Panc1 (cell line): ENCODE measurements at regions not wholly inside any gene's neighbourhood (a gene's known extent, or its start where the extent isn't known, plus 50 kb on each side); places are given as distances from the start of the nearest gene placed in this dataset.

Source experiments
- ATAC-seq: fragments of 200-7000 bp; cut with Tn5 transposase; 2 replicates; pipeline ENCODE4 v1.9.1; 2020; ENCODE audit warnings: mild to moderate bottlenecking, moderate library complexity
- BruUV-seq: library from RNA; stranded (reverse); fragments of 400-500 nt; replicated peaks from 2 replicates; lab custom pipeline; 2021; lab: Mats Ljungman, UMichigan
- CTCF ChIA-PET: fragments of 300-600 bp; sonication (Branson Sonifier 250); formaldehyde crosslinking; loops from one replicate; lab custom pipeline; 2022; ENCODE audit warnings: antibody characterized with exemption; lab: Charles Lee
- POLR2A ChIA-PET: fragments of 300-600 bp; sonication (Branson Sonifier 250); formaldehyde crosslinking; loops from one replicate; lab custom pipeline; 2022; ENCODE audit warnings: antibody characterized with exemption; lab: Charles Lee
- DNase-seq: peaks from one replicate; pipeline ENCODE4 v3.0.0-alpha.2; 2010; ENCODE audit warnings: low read depth, low spot score
- H3K27ac ChIP-seq: 2 replicates; pipeline ENCODE4 v1.5.1; 2011; ENCODE audit warnings: mild to moderate bottlenecking, low read length, inconsistent platforms
- H3K27me3 ChIP-seq: fragments of 200-500 bp; sonication (Bioruptor generic); 2 replicates; pipeline ENCODE4 v1.6.0; 2014; ENCODE audit warnings: low read length, inconsistent platforms; ENCODE audit not compliant: control insufficient read depth, insufficient read depth
- H3K36me3 ChIP-seq: fragments of 200-500 bp; sonication (Bioruptor generic); 2 replicates; pipeline ENCODE4 v1.5.1; 2014; ENCODE audit warnings: inconsistent platforms, mild to moderate bottlenecking, low read length, moderate library complexity; ENCODE audit not compliant: control insufficient read depth, insufficient read depth
- H3K4me1 ChIP-seq: 2 replicates; pipeline ENCODE4 v1.5.1; 2011; ENCODE audit warnings: inconsistent platforms, mild to moderate bottlenecking, low read length, moderate library complexity; ENCODE audit not compliant: control insufficient read depth, insufficient read depth
- H3K4me3 ChIP-seq, 2 experiments: 2 replicates each; pipeline ENCODE4 v1.5.1; 2011 to 2012; ENCODE audit warnings: low read depth in 2 of 2, low read length in 2 of 2, mild to moderate bottlenecking in 2 of 2, inconsistent platforms in 1 of 2, moderate library complexity in 1 of 2
- H3K9me3 ChIP-seq: fragments of 200-500 bp; sonication (Bioruptor generic); 2 replicates; pipeline ENCODE4 v1.5.1; 2014; ENCODE audit warnings: low read depth, mild to moderate bottlenecking, inconsistent platforms, low read length, moderate library complexity; ENCODE audit not compliant: control insufficient read depth, insufficient read depth
- POLR2AphosphoS5 ChIP-seq: IDR thresholded peaks from 2 replicates; pipeline ENCODE4 v1.6.1; 2012; ENCODE audit warnings: mild to moderate bottlenecking, low read depth, low read length, moderate library complexity
- SIN3A ChIP-seq: IDR thresholded peaks from 2 replicates; pipeline ENCODE4 v1.6.1; 2012; ENCODE audit warnings: low read depth, mild to moderate bottlenecking, low read length, moderate library complexity, borderline replicate concordance; ENCODE audit not compliant: insufficient read depth
- TCF7L2 ChIP-seq: IDR thresholded peaks from 2 replicates; pipeline ENCODE4 v1.6.1; 2011; ENCODE audit warnings: mild to moderate bottlenecking, low read depth, low read length, inconsistent platforms
- in situ Hi-C: cut with HindIII; loops from 2 replicates; pipeline ENCODE4 v1.10.0; 2016; ENCODE audit warnings: low sequenced_read_pairs, low pct_unique_long_range_greater_than_20kb
- intact Hi-C: fragments of 100-400 bp; cut with micrococcal nuclease; formaldehyde crosslinking; loops from one replicate; pipeline ENCODE4 v1.10.0; 2022; ENCODE audit not compliant: unreplicated experiment
- TF ChIP-seq, protein P1 (sequence below): fragments of 450-650 bp; IDR thresholded peaks from 2 replicates; pipeline ENCODE4 v1.5.1; 2017; ENCODE audit warnings: mild to moderate bottlenecking
- TF ChIP-seq, protein P2 (sequence below), 2 experiments: IDR thresholded peaks; 2 replicates each; pipeline ENCODE4 v1.6.1; 2011 to 2012; ENCODE audit warnings: low read depth in 2 of 2, control low read depth in 1 of 2, low read length in 1 of 2, mild to moderate bottlenecking in 1 of 2, moderate library complexity in 1 of 2; ENCODE audit not compliant: insufficient read depth in 1 of 2

DNA sequence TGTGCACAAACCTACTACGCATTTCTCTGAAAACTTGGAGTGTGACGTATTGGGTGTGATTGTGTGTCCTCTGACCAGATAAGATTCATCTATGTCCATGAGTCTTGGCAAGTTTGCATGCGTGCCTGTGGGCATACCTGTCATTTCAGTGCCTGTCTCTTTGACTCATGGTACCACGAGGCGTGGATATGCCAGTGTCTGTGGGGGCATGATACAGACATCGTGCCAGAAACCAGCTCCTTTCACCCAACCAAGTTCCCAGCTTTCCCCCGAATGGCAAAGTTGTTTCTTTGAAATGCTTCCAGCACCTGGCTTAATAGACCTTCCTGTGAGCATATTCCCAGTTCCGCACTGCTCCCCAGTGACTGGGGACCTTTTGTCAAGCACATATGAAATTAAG, 241.9 kb upstream of the MVB12B start:
- ATAC-seq = no peak
- TF ChIP-seq, protein P1, sequence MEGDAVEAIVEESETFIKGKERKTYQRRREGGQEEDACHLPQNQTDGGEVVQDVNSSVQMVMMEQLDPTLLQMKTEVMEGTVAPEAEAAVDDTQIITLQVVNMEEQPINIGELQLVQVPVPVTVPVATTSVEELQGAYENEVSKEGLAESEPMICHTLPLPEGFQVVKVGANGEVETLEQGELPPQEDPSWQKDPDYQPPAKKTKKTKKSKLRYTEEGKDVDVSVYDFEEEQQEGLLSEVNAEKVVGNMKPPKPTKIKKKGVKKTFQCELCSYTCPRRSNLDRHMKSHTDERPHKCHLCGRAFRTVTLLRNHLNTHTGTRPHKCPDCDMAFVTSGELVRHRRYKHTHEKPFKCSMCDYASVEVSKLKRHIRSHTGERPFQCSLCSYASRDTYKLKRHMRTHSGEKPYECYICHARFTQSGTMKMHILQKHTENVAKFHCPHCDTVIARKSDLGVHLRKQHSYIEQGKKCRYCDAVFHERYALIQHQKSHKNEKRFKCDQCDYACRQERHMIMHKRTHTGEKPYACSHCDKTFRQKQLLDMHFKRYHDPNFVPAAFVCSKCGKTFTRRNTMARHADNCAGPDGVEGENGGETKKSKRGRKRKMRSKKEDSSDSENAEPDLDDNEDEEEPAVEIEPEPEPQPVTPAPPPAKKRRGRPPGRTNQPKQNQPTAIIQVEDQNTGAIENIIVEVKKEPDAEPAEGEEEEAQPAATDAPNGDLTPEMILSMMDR = no peak
- TF ChIP-seq, protein P2, sequence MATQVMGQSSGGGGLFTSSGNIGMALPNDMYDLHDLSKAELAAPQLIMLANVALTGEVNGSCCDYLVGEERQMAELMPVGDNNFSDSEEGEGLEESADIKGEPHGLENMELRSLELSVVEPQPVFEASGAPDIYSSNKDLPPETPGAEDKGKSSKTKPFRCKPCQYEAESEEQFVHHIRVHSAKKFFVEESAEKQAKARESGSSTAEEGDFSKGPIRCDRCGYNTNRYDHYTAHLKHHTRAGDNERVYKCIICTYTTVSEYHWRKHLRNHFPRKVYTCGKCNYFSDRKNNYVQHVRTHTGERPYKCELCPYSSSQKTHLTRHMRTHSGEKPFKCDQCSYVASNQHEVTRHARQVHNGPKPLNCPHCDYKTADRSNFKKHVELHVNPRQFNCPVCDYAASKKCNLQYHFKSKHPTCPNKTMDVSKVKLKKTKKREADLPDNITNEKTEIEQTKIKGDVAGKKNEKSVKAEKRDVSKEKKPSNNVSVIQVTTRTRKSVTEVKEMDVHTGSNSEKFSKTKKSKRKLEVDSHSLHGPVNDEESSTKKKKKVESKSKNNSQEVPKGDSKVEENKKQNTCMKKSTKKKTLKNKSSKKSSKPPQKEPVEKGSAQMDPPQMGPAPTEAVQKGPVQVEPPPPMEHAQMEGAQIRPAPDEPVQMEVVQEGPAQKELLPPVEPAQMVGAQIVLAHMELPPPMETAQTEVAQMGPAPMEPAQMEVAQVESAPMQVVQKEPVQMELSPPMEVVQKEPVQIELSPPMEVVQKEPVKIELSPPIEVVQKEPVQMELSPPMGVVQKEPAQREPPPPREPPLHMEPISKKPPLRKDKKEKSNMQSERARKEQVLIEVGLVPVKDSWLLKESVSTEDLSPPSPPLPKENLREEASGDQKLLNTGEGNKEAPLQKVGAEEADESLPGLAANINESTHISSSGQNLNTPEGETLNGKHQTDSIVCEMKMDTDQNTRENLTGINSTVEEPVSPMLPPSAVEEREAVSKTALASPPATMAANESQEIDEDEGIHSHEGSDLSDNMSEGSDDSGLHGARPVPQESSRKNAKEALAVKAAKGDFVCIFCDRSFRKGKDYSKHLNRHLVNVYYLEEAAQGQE (IDR thresholded peaks at IDR 0.05; ENCODE audit: insufficient read depth in 1 of 2, low read depth in 2 of 2, low read length in 1 of 2) = no peak
- TF ChIP-seq POLR2AphosphoS5 (no peak), TCF7L2 (no peak), SIN3A (no peak)
- H3K27me3 ChIP-seq = no peaks in the 10 kb centered on the region; the same call in 1 of the 2 replicates
- intact Hi-C loops = no loop called here
- H3K4me1 ChIP-seq = no peaks in the 10 kb centered on the region
- DNase-seq = no peak
- CTCF ChIA-PET = no interaction called here
- in situ Hi-C loops = no loop called here
- no peak overlapping the region for H3K4me3 ChIP-seq
- BruUV-seq = no TSS peak
- no peaks in the 10 kb centered on the region for H3K36me3 ChIP-seq
- POLR2A ChIA-PET = no interaction called here
- H3K9me3 ChIP-seq = no peaks in the 10 kb centered on the region
- H3K27ac ChIP-seq = no peak overlapping the region

DNA sequence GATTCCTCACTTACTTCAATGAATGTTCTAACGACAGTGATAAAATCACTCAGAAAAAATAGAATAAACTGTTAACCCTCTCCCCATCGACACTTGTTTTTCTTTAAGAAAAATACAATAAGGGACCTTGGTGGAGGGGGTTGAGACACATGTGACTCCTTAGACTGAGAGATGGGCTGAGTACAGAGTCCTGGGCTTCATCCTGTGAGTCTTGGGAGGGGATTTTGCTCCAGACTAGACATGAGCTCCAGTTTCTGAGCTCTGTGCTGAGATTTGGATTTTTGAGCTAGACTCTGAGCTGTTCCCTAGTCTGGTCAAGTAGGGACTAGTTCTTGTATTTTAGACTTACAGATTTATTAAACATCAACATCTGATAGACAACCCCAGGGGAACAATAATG, 241.5 kb upstream of the MVB12B start:
- Histone ChIP-seq H3K4me3 (no peak overlapping the region), H3K4me1 (no peaks in the 10 kb centered on the region), H3K27me3 (no peaks in the 10 kb centered on the region; the same call in 1 of the 2 replicates), H3K27ac (no peak overlapping the region), H3K9me3 (no peaks in the 10 kb centered on the region), H3K36me3 (no peaks in the 10 kb centered on the region)
- ATAC-seq (no peak), DNase-seq (no peak)
- intact Hi-C loops (no loop called here), in situ Hi-C loops (no loop called here)
- CTCF ChIA-PET = no interaction called here
- POLR2A ChIA-PET = no interaction called here
- TF ChIP-seq SIN3A = no peak
- TF ChIP-seq, protein P2 (IDR thresholded peaks at IDR 0.05; ENCODE audit: insufficient read depth in 1 of 2, low read depth in 2 of 2, low read length in 1 of 2) = no peak
- TF ChIP-seq TCF7L2 = no peak
- no peak for TF ChIP-seq POLR2AphosphoS5
- TF ChIP-seq, protein P1 = no peak
- no TSS peak for BruUV-seq
